ENCODE measurements at regions not wholly inside any gene's neighbourhood (a gene's known extent, or its start where the extent isn't known, plus 50 kb on each side); places are given as distances from the start of the nearest gene placed in this dataset.

GRCh38 chr6:115704028-115704427, 356.7 kb downstream of the FRK start:
- TF ChIP-seq, protein P1, sequence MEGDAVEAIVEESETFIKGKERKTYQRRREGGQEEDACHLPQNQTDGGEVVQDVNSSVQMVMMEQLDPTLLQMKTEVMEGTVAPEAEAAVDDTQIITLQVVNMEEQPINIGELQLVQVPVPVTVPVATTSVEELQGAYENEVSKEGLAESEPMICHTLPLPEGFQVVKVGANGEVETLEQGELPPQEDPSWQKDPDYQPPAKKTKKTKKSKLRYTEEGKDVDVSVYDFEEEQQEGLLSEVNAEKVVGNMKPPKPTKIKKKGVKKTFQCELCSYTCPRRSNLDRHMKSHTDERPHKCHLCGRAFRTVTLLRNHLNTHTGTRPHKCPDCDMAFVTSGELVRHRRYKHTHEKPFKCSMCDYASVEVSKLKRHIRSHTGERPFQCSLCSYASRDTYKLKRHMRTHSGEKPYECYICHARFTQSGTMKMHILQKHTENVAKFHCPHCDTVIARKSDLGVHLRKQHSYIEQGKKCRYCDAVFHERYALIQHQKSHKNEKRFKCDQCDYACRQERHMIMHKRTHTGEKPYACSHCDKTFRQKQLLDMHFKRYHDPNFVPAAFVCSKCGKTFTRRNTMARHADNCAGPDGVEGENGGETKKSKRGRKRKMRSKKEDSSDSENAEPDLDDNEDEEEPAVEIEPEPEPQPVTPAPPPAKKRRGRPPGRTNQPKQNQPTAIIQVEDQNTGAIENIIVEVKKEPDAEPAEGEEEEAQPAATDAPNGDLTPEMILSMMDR (IDR thresholded peaks at IDR 0.05; ENCODE audit: low read depth, low read length, poor library complexity, severe bottlenecking) = no peak
- TF ChIP-seq EZH2phosphoT487 (IDR thresholded peaks at IDR 0.05; ENCODE audit: borderline replicate concordance, low read length) = no peak
